Activated T-cell treated with anti-CD3 and anti-CD28 coated beads for 24 hours (primary cell): ENCODE measurements at regions not wholly inside any gene's neighbourhood (a gene's known extent, or its start where the extent isn't known, plus 50 kb on each side); places are given as distances from the start of the nearest gene placed in this dataset.
A peak's percentile ranks its signal among the peaks of the same experiment; 100 is the strongest.

Experiments used
- DNase-seq: peaks from one replicate; pipeline ENCODE4 v3.0.0-alpha.2; 2020; ENCODE audit warnings: low read depth

DNA sequence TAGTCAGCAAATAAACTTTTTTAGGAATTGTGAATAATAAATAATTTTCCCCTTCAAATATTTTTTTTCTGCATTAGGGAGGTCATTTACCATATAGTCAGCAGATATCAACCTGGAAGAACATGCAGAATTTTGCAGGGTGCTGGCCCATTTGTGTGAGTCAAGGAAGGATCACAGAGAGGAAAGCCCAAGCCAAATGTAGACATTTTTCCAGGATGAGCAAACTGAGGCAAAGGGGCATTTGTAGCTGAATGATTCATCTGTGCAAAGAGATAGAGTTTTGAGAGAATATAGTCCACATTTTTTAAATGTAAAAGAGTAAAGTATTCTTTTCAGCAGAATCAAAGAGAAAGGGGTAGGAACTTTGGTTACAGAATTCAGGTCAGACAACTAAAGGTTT is 555.5 kb upstream of the MARCKS start:
- DNase-seq: no peak

DNA sequence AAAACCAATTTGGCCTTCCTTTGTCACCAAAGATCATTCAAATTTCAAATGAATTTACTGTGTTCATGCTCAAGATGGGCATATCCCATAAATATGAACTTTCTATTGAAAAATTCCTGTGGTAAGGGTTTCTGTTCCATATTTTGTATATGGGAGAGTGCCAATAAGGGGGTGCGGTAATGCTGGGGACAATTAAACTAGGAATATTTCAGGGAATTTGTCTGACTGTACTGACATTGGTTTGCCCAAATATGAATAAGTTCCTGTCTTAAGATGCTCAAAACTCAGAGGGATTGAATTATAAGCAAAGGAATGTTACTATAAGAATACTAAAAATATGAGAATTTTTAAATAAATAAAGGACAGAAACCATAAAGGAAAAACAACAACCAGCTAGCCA is 553.0 kb upstream of the MARCKS start:
- no peak for DNase-seq

- peak; percentile 3 for DNase-seq
These were observed 550.5 kb upstream of the MARCKS start for GRCh38 chr6:113306552-113307145.

DNA sequence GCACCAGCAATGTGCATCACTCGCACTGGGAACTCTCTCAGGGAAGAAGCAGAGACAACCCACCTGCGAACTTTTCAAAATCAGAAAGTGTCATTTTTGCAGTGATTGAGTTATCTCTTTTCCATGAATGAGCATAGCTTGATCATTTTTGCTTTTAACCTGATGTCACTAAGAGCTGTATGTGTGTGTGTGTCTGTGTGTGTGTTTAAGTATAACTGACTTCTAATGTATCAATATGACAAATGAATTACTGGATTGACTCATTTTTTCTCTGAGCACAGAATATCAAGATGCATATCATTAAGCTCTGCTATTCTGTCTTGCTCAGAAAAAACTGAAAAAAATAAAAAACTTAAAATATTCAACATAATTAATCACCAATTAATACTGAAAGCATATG is 548.9 kb upstream of the MARCKS start:
- DNase-seq: no peak

GRCh38 chr6:113313841-113314240 is 543.3 kb upstream of the MARCKS start:
- DNase-seq: no peak

- DNase-seq: no peak
These were observed 542.0 kb upstream of the MARCKS start for GRCh38 chr6:113315165-113315564.

DNA sequence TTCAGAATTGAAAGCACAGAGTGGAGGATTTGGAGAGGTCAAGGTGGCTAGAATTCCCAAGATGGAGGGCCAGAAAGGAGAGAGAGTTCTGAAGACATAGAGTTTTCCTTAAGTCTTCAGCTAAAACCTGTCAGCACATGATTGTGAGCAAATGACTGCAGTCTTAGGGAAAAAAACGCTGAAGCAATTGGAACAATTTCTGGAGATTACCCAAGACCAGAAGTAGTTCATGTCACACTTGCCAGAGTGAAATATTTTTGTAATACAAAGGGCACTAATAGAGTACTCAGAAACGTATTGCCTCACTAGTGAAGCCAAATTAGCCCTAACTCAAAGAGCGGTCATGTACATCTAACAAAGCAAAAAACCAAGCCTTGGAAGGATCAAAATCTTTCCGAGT is 541.3 kb upstream of the MARCKS start:
- no peak for DNase-seq

DNA sequence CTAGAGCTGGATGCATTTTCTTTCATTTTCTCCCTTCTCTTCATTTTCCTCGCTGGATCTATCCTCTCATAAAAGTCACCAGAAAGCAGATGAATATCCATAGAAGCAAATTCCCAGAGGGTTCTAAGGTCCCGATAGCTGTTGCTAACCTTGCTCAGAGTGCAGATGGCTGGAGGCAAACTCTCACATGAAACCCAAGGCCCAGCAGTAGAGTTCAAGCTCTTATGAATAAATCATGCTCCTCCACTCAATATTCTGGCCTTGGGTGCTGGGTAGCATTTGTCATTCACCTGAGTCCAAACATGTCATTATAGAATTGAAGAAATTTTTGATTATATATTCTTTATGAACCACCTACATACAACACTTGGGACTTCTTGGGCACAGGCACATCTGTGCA is 539.7 kb upstream of the MARCKS start:
- DNase-seq: no peak

DNA sequence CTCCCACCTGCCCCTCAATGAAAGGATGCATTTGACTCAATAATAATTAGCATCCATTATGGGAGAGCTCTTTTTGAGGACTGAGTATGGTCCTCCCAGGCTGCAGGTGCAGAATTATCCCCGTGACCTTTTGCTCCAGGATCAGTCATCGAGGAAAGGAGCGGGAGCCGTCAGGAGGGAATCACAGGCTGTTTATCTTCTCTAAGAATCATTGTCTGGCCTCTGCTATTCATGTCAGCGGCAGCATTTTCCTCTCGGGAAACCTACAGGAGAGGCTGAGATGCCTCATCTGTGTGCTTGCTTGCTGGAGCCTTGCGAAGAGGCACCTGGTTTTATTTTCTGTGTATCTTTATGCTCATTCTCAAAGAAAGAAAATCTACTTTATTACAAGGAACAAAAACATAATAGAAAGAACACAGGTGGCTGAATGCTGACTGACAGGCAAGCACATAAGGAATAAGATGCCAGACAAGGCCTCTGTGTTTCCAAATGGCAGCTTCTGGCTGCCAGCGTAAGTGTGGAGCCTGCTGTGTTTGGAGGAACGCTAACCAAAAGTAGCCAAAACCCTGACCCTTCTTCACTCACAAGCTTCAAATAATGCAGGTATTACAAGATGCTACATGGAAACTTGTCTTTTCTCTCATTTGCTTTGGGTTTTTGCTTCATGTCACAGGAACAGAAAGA is 539.1 kb upstream of the MARCKS start:
- no peak for DNase-seq

DNA sequence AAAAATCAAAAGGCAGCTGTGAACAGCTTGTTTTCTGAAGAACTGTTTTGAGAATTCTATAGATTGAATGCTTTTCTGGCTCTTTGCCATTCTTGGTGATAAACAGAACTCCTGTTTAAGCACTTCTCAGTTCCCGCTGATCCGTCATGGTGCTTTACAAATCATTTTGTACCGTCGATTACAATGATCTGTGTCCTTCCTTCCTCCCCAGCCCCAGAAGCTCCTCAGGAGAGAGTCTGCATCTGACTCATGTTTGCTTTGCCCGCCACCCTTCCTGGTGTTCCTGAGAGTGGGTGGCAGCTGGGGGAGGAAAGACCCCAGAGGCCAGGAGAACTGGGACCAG is 538.6 kb upstream of the MARCKS start:
- no peak for DNase-seq

DNA sequence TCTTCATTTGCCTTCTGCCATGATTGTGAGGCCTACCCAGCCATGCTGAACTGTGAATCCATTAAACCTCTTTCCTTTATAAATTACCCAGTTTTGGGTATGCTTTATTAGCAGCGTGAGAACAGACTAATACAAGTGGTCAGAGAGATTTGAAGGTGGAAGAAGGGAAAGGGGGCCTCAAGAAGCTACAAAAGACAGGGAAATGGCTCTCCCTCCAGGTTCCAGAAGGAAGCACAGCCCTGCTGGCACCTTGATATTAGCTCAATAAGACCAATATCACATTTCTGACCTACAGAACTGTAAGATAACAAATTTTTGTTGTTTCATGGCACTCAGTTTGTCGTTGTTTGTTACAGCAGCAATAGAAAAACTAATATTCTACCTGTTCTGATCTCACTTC is 536.5 kb upstream of the MARCKS start:
- DNase-seq: no peak

- no peak for DNase-seq
These were observed 530.4 kb upstream of the MARCKS start for GRCh38 chr6:113326781-113327180.

GRCh38 chr6:113328886-113329381 is 528.2 kb upstream of the MARCKS start:
- no peak for DNase-seq

DNA sequence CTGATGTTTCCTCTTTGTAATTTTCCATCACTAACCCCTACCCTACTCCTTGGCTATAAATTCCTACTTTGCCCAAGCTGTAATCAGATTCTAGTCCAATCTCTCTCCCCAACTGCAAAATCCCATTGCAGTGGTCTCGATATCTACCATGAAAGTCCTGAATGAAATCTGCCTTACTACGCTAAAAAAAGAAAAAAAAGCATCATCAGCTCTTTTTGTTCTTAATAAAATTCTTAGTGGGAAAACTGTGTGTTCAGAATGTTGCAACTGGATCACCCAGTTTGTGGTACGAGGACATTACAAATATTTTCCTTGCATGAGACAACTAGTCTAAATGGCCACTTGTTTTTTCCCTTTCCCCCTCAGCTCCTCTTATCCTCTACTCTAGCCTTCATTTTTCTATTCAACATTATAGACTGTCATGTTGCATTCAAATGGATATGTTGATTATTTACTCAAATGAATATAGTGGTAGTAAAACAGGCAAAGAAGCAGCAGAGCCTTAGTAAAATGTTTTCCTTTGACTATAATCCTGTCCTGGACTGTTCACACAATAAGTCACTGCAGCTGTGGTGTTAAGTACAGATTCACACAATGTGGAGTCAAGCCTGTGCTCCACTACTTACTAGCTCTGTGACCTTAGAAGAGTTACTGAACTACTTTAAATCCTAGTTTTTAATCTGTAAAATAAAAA is 527.1 kb upstream of the MARCKS start:
- DNase-seq: no peak

DNA sequence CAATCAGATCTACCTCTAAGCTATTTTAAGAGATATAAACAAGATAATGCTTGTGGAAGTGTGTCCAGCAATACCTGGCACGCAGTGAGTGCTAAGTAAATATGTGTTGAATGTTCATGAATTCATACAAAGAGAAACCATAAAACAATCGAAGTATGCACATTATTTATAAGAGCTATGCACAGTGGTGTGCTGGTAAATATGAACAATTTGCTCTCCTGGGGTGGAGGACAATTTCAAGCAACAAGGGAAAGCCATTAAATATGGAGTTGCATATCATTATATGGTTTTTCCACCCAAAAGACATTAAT is 526.6 kb upstream of the MARCKS start:
- no peak for DNase-seq

GRCh38 chr6:113331021-113331420 is 526.1 kb upstream of the MARCKS start:
- no peak for DNase-seq

DNA sequence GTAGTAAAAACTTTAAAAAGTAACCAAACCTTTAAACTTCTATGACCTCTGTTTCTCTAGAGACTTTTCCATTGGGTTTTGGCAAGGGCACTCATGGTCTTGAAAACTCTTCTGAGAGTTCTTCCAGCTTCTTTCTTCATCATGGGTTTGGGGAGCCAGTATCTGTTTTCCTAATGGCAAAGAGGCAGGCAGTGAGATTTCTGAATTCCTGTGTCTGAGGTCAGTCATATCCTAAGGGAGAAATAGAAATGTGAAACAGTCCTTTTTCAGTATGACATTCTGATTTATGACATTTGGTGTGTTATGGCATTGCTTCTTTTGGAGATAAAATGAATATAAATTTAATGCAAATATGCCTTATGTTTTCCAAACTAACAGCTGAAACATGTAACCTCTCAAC is 518.5 kb upstream of the MARCKS start:
- DNase-seq: no peak

GRCh38 chr6:113339209-113339608 is 517.9 kb upstream of the MARCKS start:
- DNase-seq: no peak

DNA sequence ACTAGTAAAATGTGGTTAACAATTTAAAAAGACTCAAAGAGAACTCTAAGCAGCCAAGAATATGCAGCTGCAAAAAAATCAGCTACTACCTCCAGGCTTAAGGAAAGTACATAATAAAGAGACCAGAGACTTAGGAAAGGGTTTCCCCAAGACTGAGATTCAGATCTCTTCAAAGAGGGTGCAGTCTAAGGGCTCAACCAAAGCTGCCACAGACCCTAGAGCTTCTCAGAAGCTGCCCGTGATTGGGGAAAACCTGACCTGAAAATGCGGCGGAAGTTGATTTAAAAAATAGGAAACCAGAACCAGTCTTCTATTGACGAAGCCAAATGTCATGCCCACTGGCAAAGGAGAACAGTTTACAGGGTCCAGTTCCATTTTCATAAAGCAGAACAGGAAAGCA is 516.8 kb upstream of the MARCKS start:
- no peak for DNase-seq

DNA sequence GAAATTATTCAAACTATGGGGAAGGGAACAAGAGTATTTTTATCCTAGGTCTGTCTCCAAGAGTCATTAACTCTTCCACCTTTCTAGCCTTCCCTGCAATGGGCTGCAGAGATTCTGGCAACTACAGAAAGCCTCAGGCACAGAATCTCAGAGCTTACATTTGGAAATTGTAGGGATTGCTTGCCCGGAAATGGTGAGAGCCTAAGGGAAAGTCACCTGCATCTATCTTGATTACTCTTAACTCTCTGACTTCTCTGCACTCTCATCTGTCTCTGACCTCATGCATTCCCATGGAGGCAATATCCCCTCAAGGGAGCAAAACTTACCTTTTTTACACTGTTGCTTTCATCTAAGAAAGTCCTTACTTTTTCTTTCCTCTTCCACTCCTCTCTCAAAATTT is 513.2 kb upstream of the MARCKS start:
- DNase-seq: no peak

DNA sequence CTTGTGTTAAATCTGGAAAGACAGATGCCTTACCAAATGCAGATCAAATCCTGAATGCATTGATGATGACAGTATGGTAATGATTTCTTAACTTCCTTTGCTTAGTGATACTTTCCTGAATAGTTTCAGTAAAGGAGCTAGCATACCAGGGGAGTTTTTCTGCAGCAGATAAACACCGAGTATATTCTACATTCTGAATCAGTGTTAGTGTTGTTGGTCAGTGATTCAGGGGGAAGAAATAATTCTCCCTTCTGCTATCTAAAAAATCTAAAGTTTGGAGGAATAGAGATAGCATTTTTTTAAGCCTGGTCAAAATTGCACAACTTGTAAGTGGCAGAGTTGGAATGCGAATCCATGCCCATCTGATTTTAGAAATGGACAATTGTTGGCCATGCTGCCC is 512.2 kb upstream of the MARCKS start:
- DNase-seq: no peak

- DNase-seq: no peak
These were observed 509.7 kb upstream of the MARCKS start for GRCh38 chr6:113347436-113347835.

- DNase-seq: no peak
These were observed 506.7 kb upstream of the MARCKS start for GRCh38 chr6:113350461-113350860.
